Kidney epithelial cell (primary cell): ENCODE measurements at regions not wholly inside any gene's neighbourhood (a gene's known extent, or its start where the extent isn't known, plus 50 kb on each side); places are given as distances from the start of the nearest gene placed in this dataset.

Experiments used
- DNase-seq: peaks from one replicate; pipeline ENCODE4 v3.0.0-alpha.2; 2010; ENCODE audit warnings: low read depth
- H3K27me3 ChIP-seq: 2 replicates; pipeline ENCODE4 v1.6.0; 2011; ENCODE audit warnings: low read length; ENCODE audit not compliant: control insufficient read depth, insufficient read depth
- H3K36me3 ChIP-seq: 2 replicates; pipeline ENCODE4 v1.5.1; 2011; ENCODE audit warnings: low read length; ENCODE audit not compliant: control insufficient read depth, insufficient read depth
- H3K4me3 ChIP-seq: 2 replicates; pipeline ENCODE4 v1.5.1; 2011; ENCODE audit warnings: low read depth, mild to moderate bottlenecking, control low read depth, low read length
- TF ChIP-seq, protein P1 (sequence below): IDR thresholded peaks from 2 replicates; pipeline ENCODE4 v1.5.1; 2011; ENCODE audit warnings: mild to moderate bottlenecking, moderate library complexity, low read length, control low read depth, inconsistent platforms; ENCODE audit not compliant: insufficient read depth, poor library complexity, severe bottlenecking

DNA sequence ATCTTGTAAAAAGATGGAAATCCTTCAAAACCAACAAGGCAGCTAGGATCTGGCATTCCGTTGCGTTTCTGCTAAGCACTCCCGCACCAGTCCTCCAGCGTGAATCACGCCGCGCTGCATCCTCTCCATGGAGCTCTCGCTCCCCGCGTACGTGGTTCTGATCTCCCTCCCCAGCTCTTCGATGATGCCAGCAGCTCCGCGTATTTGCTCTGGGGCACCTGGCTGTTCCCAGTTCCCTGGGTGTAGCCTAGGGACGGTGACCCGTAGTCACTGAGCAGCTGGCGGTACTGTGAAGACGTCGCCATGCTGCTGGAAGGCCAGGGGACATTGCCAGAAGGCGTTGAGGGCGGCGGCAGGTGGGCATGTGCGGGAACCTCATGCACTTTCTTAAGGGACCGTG is 407.5 kb downstream of the RNF144A start:
- H3K36me3 ChIP-seq, result no peaks in the 10 kb centered on the region
- TF ChIP-seq, protein P1, sequence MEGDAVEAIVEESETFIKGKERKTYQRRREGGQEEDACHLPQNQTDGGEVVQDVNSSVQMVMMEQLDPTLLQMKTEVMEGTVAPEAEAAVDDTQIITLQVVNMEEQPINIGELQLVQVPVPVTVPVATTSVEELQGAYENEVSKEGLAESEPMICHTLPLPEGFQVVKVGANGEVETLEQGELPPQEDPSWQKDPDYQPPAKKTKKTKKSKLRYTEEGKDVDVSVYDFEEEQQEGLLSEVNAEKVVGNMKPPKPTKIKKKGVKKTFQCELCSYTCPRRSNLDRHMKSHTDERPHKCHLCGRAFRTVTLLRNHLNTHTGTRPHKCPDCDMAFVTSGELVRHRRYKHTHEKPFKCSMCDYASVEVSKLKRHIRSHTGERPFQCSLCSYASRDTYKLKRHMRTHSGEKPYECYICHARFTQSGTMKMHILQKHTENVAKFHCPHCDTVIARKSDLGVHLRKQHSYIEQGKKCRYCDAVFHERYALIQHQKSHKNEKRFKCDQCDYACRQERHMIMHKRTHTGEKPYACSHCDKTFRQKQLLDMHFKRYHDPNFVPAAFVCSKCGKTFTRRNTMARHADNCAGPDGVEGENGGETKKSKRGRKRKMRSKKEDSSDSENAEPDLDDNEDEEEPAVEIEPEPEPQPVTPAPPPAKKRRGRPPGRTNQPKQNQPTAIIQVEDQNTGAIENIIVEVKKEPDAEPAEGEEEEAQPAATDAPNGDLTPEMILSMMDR, result no peak

DNA sequence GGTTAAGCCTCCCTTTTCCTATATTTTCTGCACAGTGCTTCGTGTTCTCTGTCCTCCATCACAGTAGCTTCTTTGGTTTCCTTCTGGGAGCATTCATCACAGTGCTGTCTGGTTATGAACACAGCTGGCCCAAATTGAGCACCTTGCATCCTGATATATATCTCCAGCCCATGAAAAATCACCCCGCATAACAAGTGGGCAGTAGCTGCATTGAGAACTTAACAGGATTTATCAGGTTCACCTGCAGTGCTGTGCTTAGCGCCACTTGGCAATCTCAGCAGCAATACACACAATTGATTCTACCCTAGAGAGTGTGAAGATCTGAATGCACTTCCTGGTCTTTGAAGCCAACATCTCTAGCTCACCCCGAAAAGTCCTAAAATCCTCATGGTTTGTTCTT is 408.0 kb downstream of the RNF144A start:
- TF ChIP-seq, protein P1, result no peak
- no peaks in the 10 kb centered on the region for H3K36me3 ChIP-seq
- H3K4me3 ChIP-seq, result no peak overlapping the region
- no peak for DNase-seq
- no peaks in the 10 kb centered on the region for H3K27me3 ChIP-seq

More for the DNA sequence above, 407.5 kb downstream of the RNF144A start:
- Histone ChIP-seq H3K4me3 (no peak overlapping the region), H3K27me3 (no peaks in the 10 kb centered on the region)
- DNase-seq, result no peak

DNA sequence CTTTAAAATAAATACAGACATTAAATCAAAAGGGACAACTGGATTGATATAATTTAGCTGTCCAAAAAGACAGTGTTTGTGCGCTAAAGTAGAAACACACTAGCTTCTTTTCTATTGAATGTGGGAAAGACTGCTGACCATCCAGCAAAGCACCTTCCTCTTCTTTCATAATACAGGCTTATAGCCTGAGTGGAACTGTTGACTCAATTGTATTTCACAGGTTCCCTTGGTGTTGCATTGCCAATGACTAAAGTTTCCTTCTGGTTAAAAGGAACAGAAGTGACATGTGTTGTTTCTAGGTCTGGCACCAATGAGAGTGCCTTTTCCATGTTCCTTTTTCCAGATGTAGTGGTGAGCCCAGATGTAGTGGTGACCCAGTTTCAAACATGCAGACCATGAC is 412.3 kb downstream of the RNF144A start:
- no peaks in the 10 kb centered on the region for H3K27me3 ChIP-seq
- no peaks in the 10 kb centered on the region for H3K36me3 ChIP-seq
- DNase-seq, result no peak
- TF ChIP-seq, protein P1, result no peak
- no peak overlapping the region for H3K4me3 ChIP-seq

DNA sequence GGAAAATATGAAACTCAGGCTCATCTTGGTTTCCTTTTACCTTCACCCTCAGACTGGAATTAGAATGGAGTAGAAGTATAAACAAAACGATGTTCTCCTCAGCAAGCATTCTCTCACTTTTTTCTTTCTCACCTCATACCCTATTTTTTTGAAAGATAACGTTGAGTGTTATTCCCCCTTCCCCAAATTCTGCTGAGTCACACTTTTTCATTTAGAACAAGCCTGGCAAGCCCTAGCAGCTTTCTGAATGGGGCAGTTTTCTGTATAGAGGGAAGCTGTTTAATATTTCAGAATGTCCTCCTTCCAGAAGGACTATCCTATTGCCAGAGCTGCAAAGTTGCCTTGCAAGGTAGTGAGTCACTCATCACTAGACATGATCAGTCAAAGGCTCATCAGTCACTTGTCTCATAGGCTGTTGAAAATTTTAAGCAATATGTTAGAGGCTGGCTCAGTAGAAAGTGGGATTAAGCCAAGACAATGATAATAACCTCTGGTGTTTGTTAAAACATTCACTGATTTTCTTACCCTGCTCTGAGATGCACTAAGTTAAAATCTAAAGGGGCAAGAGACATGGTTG is 416.1 kb downstream of the RNF144A start:
- H3K36me3 ChIP-seq, result no peaks in the 10 kb centered on the region
- TF ChIP-seq, protein P1, result no peak
- no peak overlapping the region for H3K4me3 ChIP-seq
- no peak for DNase-seq
- H3K27me3 ChIP-seq, result no peaks in the 10 kb centered on the region

DNA sequence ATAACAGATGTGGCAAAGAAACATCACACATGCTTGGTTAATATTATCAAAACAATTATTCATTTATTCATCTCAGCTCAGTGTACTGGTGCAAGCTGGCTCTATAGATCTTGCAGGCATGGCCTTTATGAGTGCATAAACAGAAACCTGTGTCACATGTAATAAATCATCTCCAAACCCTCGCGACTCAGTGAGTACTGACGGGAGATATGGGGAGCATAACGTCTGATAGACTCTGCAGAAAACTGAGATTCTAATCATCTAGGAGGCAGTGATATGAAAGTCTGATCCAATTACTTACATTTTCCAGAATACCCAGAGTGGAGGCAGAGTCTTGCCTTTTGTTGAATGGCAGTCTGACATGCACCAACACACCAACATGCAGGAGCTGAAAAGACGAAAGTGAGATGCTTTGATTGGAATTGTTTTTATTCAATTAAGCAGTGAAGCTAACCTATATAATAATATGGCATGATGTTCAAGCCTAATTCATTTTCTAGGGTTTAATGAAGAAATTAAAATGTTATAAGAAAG is 416.8 kb downstream of the RNF144A start:
- no peak for DNase-seq
- Histone ChIP-seq H3K27me3 (no peaks in the 10 kb centered on the region), H3K36me3 (no peaks in the 10 kb centered on the region), H3K4me3 (no peak overlapping the region)
- TF ChIP-seq, protein P1, result no peak

DNA sequence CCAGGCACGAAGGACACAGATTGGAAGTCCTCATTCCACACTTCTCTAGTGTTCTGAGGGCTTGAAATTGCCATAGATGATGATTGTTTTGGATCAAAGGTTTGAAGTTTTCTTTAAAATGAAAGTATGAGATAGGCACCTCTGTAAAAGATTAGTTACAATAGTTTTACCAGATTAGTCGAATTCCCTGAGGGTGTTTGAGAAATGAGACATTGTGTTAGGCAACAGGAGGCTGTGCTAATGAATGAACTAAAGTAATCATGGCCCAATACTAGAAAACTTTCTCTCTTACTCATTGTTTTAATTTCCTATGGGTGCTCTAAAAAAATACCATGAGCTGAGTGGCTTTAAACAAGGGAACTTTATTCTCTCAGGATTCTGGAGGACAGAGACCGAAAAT is 421.7 kb downstream of the RNF144A start:
- Histone ChIP-seq H3K4me3 (no peak overlapping the region), H3K36me3 (no peaks in the 10 kb centered on the region), H3K27me3 (no peaks in the 10 kb centered on the region)
- TF ChIP-seq, protein P1, result no peak
- no peak for DNase-seq
